ENCODE measurements at regions not wholly inside any gene's neighbourhood (a gene's known extent, or its start where the extent isn't known, plus 50 kb on each side); places are given as distances from the start of the nearest gene placed in this dataset.

GRCh38 chr6:170025935-170026750 lies 264.7 kb downstream of the DLL1 start:
- peak; percentile 93 for DNase-seq

- DNase-seq, result peak; percentile 93
Measured at GRCh38 chr6:170025341-170025911, 265.5 kb downstream of the DLL1 start.

- no peak for DNase-seq
Measured at GRCh38 chr6:170024940-170025339, 265.9 kb downstream of the DLL1 start.

DNA sequence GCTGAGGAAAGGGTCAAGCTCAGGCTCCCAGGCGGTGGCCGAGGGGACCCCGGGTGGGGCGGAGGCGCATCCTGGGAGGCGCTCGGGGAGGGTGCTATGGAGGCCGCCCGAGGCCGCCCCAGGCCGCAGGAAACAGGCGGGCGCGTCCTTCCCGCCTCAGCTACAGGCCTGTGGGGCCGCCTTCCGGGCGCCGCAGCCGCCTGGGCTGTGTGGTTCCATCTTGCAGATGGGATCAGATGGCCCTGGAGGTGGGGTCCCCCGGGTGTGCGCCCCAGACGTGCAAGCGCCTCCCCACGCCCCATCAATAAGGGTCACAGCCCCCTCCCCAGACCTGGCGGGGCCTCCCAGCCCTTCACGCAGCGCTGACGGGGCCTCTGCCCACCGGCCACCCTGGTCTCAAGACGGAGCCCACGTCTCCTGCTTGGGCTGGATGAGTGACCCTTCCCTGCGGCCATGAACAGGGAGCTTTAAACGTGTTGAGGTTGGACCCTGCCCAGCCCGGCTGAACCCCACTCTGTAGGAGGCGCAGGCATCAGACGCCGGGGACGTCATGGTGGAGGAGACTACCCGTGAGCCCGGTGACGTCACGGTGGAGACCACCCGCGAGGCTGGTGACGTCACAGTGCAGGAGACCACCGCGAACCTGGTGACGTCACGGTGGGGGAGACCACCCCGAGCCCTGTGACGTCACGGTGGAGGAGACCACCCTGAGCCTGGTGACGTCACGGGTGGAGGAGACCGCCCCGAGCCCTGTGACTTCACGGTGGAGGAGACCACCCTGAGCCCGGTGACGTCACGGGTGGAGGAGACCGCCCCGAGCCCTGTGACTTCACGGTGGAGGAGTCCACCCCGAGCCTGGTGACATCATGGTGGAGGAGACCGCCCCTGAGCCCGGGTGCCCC lies 267.0 kb downstream of the DLL1 start:
- no peak for DNase-seq

- DNase-seq, result no peak
Measured at GRCh38 chr6:170022827-170023619, 267.9 kb downstream of the DLL1 start.

- no peak for DNase-seq
Measured at GRCh38 chr6:170022291-170022722, 268.6 kb downstream of the DLL1 start.

- no peak for DNase-seq
Measured at GRCh38 chr6:170021579-170021978, 269.3 kb downstream of the DLL1 start.

GRCh38 chr6:170019818-170020583 lies 268.6 kb downstream of the ERMARD start:
- no peak for DNase-seq

DNA sequence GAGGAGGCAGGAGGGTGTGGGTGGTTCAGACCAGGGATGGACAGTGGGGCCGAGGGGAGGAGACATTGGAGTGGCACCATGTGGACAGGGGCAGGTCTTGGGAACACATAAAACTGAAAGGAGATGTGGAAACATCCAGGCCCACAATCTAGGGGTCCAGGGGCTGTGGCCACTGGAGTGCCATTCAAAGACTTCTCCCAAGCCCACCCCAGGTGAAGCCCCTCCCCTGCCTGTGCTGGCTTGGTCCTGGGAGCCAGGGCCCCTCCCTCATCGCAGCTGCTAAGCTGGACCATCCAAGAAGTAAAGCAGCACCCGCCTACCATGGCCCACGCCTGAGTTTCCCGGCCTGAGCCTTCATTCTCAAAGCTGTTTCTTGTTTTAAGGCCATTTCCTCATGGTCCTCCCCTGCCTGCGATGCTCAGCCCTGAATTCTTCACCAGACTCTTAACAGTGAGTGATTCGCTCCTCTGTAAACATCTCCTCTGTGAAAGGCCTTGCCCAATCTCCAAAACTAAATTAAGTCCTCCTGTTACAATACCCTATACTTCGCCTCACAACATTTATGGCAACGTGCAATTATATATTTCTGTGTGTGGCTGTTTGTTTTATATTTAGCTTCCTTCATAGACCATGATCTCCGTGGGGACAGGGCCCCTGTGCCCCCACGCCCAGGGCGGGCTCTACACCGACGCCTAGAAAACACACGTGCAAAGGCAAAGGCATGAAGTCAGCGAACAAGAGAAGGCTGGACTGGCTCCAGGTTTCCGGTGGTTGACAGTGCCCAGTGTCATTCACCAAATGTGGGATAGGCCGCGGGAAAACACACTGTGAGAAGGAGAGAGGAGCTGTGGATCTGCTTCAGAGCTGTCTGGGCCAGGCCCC lies 267.8 kb downstream of the ERMARD start:
- no peak for DNase-seq

DNA sequence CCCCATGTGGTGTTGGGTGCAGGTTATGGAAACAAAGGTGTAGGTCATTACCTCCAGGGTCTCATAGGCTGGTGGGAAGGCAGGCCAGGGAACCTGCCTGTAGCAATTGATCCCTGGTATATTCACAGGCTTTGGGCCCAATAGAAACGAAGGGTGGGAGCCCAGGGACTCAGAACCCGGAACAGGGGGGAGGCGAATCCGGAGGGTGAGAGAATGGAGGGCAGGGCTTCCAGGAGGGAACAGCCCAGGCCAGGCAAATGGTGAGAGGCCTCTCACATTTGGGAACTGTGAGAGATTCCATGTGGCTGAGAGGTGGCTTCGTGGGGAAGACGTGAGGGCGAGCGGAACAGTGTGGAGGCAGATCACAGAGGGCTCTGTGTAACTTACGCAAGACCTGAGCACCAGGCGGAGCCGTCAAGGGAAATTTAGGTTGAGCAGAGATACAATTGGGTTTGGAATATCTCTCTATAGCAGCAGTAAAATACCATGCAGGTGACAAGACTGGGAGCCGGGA lies 267.1 kb downstream of the ERMARD start:
- DNase-seq, result no peak

GRCh38 chr6:170017603-170018320 lies 266.3 kb downstream of the ERMARD start:
- DNase-seq, result no peak

DNA sequence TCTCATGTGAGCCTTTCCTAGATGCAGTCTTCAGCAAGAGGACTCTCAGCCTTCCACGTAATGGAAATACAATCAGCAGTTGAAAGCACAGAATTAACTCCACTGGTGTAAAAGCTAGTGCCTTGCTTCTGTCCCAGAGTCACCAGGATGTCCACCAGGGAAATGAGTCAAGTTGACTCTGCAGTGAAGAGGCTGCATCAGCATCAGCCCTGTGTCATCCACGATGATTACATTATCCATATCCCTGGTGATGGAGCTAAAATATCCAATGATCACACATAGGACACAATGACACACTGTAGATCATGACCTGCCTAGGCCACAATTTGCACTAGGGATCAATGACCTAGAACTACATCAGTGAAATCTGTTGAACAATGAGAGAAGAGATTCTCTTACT lies 262.4 kb downstream of the ERMARD start:
- no peak for DNase-seq

DNA sequence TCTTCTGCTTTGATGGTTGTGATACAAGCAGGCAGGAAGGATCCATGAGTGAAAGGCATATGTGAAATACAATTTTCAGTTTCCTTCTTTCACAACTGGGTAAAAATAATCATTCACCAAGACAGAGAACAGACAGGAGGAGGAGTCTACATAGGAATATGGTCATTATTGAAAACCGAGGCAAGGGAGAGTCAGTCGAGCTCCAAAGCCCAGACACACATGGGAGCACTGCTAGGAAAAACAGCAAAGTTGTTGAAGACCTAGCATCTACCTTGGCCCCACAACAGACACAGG lies 260.6 kb downstream of the ERMARD start:
- no peak for DNase-seq

- DNase-seq, result no peak
Measured at GRCh38 chr6:170011204-170012036, 260.0 kb downstream of the ERMARD start.

- no peak for DNase-seq
Measured at GRCh38 chr6:170010665-170011203, 259.3 kb downstream of the ERMARD start.

GRCh38 chr6:170008294-170008785 lies 256.9 kb downstream of the ERMARD start:
- no peak for DNase-seq

DNA sequence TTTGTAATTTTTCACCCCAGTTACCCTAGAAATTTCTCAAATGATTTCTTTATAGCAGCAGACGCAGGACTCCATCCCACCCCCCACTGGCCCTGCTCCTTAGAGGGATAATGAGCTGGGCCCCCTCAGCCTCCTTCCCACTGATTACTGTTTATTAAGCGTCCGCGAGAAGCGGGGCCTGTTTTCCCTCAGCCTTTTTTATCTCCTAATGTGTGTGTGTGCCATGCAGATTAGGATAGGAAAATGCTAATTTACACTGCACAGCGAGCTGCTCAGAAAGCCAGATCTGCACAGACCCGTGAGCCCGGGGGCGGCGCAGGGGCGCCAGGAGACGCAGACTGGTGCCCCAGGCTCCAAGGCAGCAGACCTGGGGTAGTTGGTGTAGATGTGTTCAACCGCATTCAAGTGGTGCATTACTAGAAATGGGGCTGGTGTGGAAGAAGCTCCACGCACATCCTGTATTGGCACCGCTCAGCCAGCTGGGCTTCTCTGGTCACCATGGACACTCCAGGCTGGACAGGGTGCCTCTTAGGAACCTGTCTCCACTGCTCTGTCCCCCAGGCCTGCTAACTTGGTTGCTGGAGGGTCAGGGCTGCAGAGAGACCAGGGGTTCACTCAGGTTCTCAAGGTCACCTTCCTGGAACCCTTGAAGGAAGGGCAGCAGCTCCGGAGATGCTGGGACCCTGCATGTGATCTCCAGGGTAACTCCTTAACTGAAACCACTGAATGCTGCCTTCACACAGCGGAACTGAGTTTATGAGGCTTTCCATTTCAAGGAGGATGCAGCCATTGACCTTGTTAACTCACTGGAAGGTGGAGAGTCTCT lies 256.3 kb downstream of the ERMARD start:
- DNase-seq, result peak; percentile 92

All from DMS79 treated with DMSO at 0.1 percent for 48 hours (cell line).